ENCODE measurements at regions not wholly inside any gene's neighbourhood (a gene's known extent, or its start where the extent isn't known, plus 50 kb on each side); places are given as distances from the start of the nearest gene placed in this dataset.

DNA sequence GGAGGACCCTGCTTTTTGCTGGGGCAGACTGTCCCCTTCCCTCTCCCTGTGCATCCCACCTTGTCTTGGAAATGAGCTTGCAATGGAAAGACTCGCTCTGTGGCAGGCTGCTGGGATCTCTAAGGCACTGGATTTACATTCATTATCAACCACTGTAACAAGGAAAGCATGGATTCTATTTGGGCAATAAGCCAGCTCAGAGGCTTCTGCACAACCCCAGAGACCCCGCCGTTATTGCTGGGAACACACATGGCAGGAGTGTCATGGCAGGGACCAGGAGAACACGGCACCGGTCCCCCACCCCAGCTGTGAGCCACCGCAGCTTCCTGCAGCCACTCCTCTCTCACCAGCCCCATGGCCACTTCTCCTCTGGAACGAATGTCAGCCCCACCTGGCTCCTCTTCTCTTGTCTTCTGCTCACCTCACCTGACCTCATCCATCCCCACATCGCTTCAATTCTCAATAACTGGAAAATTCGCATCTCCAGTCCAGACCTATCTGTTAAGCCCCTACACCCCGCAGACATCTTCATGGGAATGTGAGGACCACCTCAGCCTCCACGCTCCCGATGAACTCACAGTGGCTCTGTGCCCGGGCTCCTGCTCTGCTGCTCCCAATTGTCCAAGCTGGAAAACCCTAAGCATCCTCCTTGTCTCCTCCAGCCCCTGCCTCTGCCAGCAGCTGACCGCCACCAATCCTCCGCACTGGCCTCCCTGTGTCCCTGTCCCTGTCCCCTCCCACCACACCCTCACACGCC is 181.5 kb downstream of the USP12 start:
- TF ChIP-seq, protein P1, sequence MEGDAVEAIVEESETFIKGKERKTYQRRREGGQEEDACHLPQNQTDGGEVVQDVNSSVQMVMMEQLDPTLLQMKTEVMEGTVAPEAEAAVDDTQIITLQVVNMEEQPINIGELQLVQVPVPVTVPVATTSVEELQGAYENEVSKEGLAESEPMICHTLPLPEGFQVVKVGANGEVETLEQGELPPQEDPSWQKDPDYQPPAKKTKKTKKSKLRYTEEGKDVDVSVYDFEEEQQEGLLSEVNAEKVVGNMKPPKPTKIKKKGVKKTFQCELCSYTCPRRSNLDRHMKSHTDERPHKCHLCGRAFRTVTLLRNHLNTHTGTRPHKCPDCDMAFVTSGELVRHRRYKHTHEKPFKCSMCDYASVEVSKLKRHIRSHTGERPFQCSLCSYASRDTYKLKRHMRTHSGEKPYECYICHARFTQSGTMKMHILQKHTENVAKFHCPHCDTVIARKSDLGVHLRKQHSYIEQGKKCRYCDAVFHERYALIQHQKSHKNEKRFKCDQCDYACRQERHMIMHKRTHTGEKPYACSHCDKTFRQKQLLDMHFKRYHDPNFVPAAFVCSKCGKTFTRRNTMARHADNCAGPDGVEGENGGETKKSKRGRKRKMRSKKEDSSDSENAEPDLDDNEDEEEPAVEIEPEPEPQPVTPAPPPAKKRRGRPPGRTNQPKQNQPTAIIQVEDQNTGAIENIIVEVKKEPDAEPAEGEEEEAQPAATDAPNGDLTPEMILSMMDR (IDR thresholded peaks at IDR 0.05; ENCODE audit: low read depth, low read length): no peak
- TF ChIP-seq EZH2phosphoT487 (IDR thresholded peaks at IDR 0.05; ENCODE audit: low read depth): no peak

All from OCI-LY3 (cell line).